ENCODE measurements at regions not wholly inside any gene's neighbourhood (a gene's known extent, or its start where the extent isn't known, plus 50 kb on each side); places are given as distances from the start of the nearest gene placed in this dataset.

- no peaks in the 10 kb centered on the region for H4K20me1 ChIP-seq (ENCODE audit: control insufficient read depth, insufficient read depth, low read length, poor library complexity, severe bottlenecking)
- no peak for TF ChIP-seq EZH2 (IDR thresholded peaks at IDR 0.05; ENCODE audit: borderline replicate concordance, insufficient read depth, low read depth, low read length, poor library complexity, severe bottlenecking)
- no peak for TF ChIP-seq CTCF (IDR thresholded peaks at IDR 0.05)
- no peak overlapping the region for H3K27ac ChIP-seq (ENCODE audit: low read length in 2 of 2)
- no peak for ATAC-seq (ENCODE audit: low read depth)
- DNase-seq, result no peak
- Mint-ChIP-seq H3K4me1 (no peaks in the 10 kb centered on the region), H3K27me3 (peaks cover 26% of the 10 kb centered on the region), H3K4me3 (no peak overlapping the region), H3K9me3 (ENCODE audit: insufficient read depth) (no peaks in the 10 kb centered on the region), H3K27ac (no peak overlapping the region)
- intact Hi-C loops (cut with micrococcal nuclease), result loop anchor here (1.0 to 2.0 kb wide), 2 partner anchors 174 to 459 kb away; no protein-coding TSS in a partner anchor
- H3K4me1 ChIP-seq (ENCODE audit: control insufficient read depth in 2 of 2, insufficient read depth in 2 of 2, low read length in 2 of 2), result no peaks in the 10 kb centered on the region
- no peaks in the 10 kb centered on the region for H3K36me3 ChIP-seq (replicated peaks in 1 of 2; ENCODE audit: control extremely low read depth in 1 of 2, control insufficient read depth in 1 of 2, extremely low read depth in 1 of 2, insufficient read depth in 2 of 2, low read length in 1 of 2)
- WGBS (ENCODE audit: insufficient coverage), result no CpG with 5 or more reads among the region's 7 CpGs
- CTCF ChIA-PET, result interaction anchor here (0.9 to 10.1 kb wide), 9 partner anchors 8 to 462 kb away, joined by 3 to 188 read pairs (median 3); no protein-coding TSS in a partner anchor
- no peak overlapping the region for H3K9ac ChIP-seq (ENCODE audit: low read length)
- peaks cover 0 to 4% (median 2%) of the 10 kb centered on the region in 4 experiments for H3K27me3 ChIP-seq (replicated peaks in 1 of 4; ENCODE audit: control extremely low read depth in 1 of 4, control insufficient read depth in 3 of 4, insufficient read depth in 4 of 4, low read length in 3 of 4)
- no peak overlapping the region for H2AFZ ChIP-seq (ENCODE audit: insufficient read depth, low read depth, low read length, poor library complexity, severe bottlenecking)
- POLR2A ChIA-PET, result interaction anchor here (0.5 kb wide), 1 partner anchor 177 kb away, joined by 3 read pairs; no protein-coding TSS in a partner anchor
- no peaks in the 10 kb centered on the region for H3K79me2 ChIP-seq (ENCODE audit: control insufficient read depth, insufficient read depth, low read length)
- no peak overlapping the region for H3K4me2 ChIP-seq (replicated peaks; ENCODE audit: low read depth, low read length, poor library complexity, severe bottlenecking)
- no peaks in the 10 kb centered on the region for H3K9me3 ChIP-seq (ENCODE audit: control extremely low read depth in 1 of 3, control insufficient read depth in 2 of 3, insufficient read depth in 1 of 3, low read length in 2 of 3)
- H3K4me3 ChIP-seq (ENCODE audit: control extremely low read depth in 1 of 5, extremely low read depth in 1 of 5, insufficient read depth in 1 of 5, low read depth in 2 of 5, low read length in 4 of 5), result no peak overlapping the region
These were observed 163.8 kb upstream of the NPVF start for GRCh38 chr7:25391961-25392587.

GRCh38 chr7:25392588-25393338 is 164.5 kb upstream of the NPVF start:
- Mint-ChIP-seq H3K4me1 (no peaks in the 10 kb centered on the region), H3K27me3 (peaks cover 26% of the 10 kb centered on the region), H3K9me3 (ENCODE audit: insufficient read depth) (no peaks in the 10 kb centered on the region), H3K27ac (no peak overlapping the region), H3K4me3 (no peak overlapping the region)
- ChIA-PET POLR2A (no interaction called here), CTCF (interaction anchor here (1.5 to 10.1 kb wide), 2 partner anchors 9 to 172 kb away, joined by 3 to 188 read pairs; no protein-coding TSS in a partner anchor)
- Histone ChIP-seq H3K4me3 (ENCODE audit: control extremely low read depth in 1 of 5, extremely low read depth in 1 of 5, insufficient read depth in 1 of 5, low read depth in 2 of 5, low read length in 4 of 5) (no peak overlapping the region), H3K27me3 (replicated peaks in 1 of 4; ENCODE audit: control extremely low read depth in 1 of 4, control insufficient read depth in 3 of 4, insufficient read depth in 4 of 4, low read length in 3 of 4) (peaks cover 0 to 7% (median 2%) of the 10 kb centered on the region in 4 experiments), H2AFZ (ENCODE audit: insufficient read depth, low read depth, low read length, poor library complexity, severe bottlenecking) (no peak overlapping the region), H3K9me3 (ENCODE audit: control extremely low read depth in 1 of 3, control insufficient read depth in 2 of 3, insufficient read depth in 1 of 3, low read length in 2 of 3) (no peaks in the 10 kb centered on the region), H3K4me2 (replicated peaks; ENCODE audit: low read depth, low read length, poor library complexity, severe bottlenecking) (no peak overlapping the region), H4K20me1 (ENCODE audit: control insufficient read depth, insufficient read depth, low read length, poor library complexity, severe bottlenecking) (no peaks in the 10 kb centered on the region), H3K36me3 (replicated peaks in 1 of 2; ENCODE audit: control extremely low read depth in 1 of 2, control insufficient read depth in 1 of 2, extremely low read depth in 1 of 2, insufficient read depth in 2 of 2, low read length in 1 of 2) (no peaks in the 10 kb centered on the region), H3K9ac (ENCODE audit: low read length) (no peak overlapping the region), H3K27ac (ENCODE audit: low read length in 2 of 2) (no peak overlapping the region), H3K4me1 (ENCODE audit: control insufficient read depth in 2 of 2, insufficient read depth in 2 of 2, low read length in 2 of 2) (no peaks in the 10 kb centered on the region), H3K79me2 (ENCODE audit: control insufficient read depth, insufficient read depth, low read length) (no peaks in the 10 kb centered on the region)
- WGBS (ENCODE audit: insufficient coverage), result 97% methylated on average over 6 of the region's 10 CpGs
- no peak for ATAC-seq (ENCODE audit: low read depth)
- TF ChIP-seq EZH2 (IDR thresholded peaks at IDR 0.05; ENCODE audit: borderline replicate concordance, insufficient read depth, low read depth, low read length, poor library complexity, severe bottlenecking) (no peak), CTCF (IDR thresholded peaks at IDR 0.05) (no peak)
- DNase-seq, result no peak
- intact Hi-C loops (cut with micrococcal nuclease), result loop anchor here (2.0 kb wide), 1 partner anchor 458 kb away; no protein-coding TSS in a partner anchor
